Breast epithelium (tissue), 4 donors: ENCODE measurements at regions not wholly inside any gene's neighbourhood (a gene's known extent, or its start where the extent isn't known, plus 50 kb on each side); places are given as distances from the start of the nearest gene placed in this dataset.

Experiments used
- DNase-seq, 2 donors: peaks; one replicate each; pipeline ENCODE4 v3.0.0-alpha.2; 2019; ENCODE audit warnings: low spot score in 2 of 2
- H3K27ac ChIP-seq, 2 donors: fragments of 200-600 bp; sonication (generic) in 1 of 2; one replicate each; pipeline ENCODE4 v1.5.1; 2016 to 2019; ENCODE audit warnings: mild to moderate bottlenecking in 1 of 2
- H3K27me3 ChIP-seq, 2 donors: fragments of 200-600 bp; sonication (generic) in 1 of 2; one replicate each; pipeline versions ENCODE4 v1.5.1 to v1.6.0; 2017 to 2019; ENCODE audit warnings: control low read depth in 1 of 2, mild to moderate bottlenecking in 1 of 2
- H3K36me3 ChIP-seq: fragments of 200-600 bp; one replicate; pipeline ENCODE4 v1.5.1; 2019
- H3K4me1 ChIP-seq, 2 donors: fragments of 200-600 bp; sonication (generic); one replicate each; pipeline ENCODE4 v1.5.1; 2016 to 2019; ENCODE audit warnings: control low read depth in 1 of 2
- H3K4me3 ChIP-seq, 3 donors: fragments of 200-600 bp; sonication (generic); 1 replicate in 2 of 3; 2 replicates in 1 of 3; pipeline ENCODE4 v1.5.1; 2016 to 2019; ENCODE audit warnings: mild to moderate bottlenecking in 3 of 3, moderate library complexity in 2 of 3
- H3K9me3 ChIP-seq, 2 donors: fragments of 200-600 bp; sonication (generic) in 1 of 2; one replicate each; pipeline ENCODE4 v1.5.1; 2016 to 2019; ENCODE audit warnings: control low read depth in 1 of 2
- POLR2A ChIP-seq: fragments of 450-650 bp; IDR thresholded peaks from one replicate; pipeline ENCODE4 v1.6.1; 2016; ENCODE audit warnings: antibody characterized with exemption, mild to moderate bottlenecking, moderate library complexity
- POLR2AphosphoS5 ChIP-seq, 3 donors: sonication (generic); formaldehyde crosslinking; IDR thresholded peaks; one replicate each; pipeline ENCODE4 v1.6.1; 2017; ENCODE audit warnings: antibody characterized with exemption in 3 of 3
- intact Hi-C: fragments of 100-400 bp; cut with DNase I; formaldehyde crosslinking; loops from one replicate; pipeline ENCODE4 v1.15.1; 2023; ENCODE audit warnings: low total_unique reads
- TF ChIP-seq, protein P1 (sequence below), 3 donors: fragments of 450-650 bp; IDR thresholded peaks; one replicate each; pipeline ENCODE4 v1.5.1; 2016 to 2017; ENCODE audit warnings: antibody characterized with exemption in 3 of 3, mild to moderate bottlenecking in 3 of 3, moderate library complexity in 3 of 3

DNA sequence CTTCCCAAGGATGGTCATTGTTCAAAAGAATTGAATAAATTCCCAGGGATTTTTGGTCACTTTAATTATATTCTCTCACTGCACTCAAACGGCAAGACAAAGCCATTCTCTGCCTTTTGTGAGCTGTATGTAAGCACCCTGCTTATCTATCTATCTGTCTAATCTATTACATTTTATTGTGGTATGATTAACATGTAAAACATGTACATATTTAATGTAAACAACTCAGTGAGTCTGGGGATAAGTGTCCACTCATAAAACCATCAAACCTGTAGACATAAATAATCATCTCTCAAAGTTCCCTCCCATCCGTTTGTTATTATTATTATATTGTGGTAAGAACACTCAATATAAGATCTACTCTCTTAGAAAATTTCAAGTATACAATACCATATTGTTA, 167.1 kb downstream of the CAND1 start:
- TF ChIP-seq POLR2A (no peak), POLR2AphosphoS5 (IDR thresholded peaks at IDR 0.05) (no peak)
- TF ChIP-seq, protein P1, sequence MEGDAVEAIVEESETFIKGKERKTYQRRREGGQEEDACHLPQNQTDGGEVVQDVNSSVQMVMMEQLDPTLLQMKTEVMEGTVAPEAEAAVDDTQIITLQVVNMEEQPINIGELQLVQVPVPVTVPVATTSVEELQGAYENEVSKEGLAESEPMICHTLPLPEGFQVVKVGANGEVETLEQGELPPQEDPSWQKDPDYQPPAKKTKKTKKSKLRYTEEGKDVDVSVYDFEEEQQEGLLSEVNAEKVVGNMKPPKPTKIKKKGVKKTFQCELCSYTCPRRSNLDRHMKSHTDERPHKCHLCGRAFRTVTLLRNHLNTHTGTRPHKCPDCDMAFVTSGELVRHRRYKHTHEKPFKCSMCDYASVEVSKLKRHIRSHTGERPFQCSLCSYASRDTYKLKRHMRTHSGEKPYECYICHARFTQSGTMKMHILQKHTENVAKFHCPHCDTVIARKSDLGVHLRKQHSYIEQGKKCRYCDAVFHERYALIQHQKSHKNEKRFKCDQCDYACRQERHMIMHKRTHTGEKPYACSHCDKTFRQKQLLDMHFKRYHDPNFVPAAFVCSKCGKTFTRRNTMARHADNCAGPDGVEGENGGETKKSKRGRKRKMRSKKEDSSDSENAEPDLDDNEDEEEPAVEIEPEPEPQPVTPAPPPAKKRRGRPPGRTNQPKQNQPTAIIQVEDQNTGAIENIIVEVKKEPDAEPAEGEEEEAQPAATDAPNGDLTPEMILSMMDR (IDR thresholded peaks at IDR 0.05), result no peak
- Histone ChIP-seq H3K27ac (peak overlapping the region in 1 of 2 donors; percentile 50), H3K27me3 (no peaks in the 10 kb centered on the region), H3K4me1 (no peaks in the 10 kb centered on the region), H3K9me3 (no peaks in the 10 kb centered on the region), H3K4me3 (no peak overlapping the region), H3K36me3 (no peaks in the 10 kb centered on the region)
- intact Hi-C loops, result no loop called here
- DNase-seq, result no peak

DNA sequence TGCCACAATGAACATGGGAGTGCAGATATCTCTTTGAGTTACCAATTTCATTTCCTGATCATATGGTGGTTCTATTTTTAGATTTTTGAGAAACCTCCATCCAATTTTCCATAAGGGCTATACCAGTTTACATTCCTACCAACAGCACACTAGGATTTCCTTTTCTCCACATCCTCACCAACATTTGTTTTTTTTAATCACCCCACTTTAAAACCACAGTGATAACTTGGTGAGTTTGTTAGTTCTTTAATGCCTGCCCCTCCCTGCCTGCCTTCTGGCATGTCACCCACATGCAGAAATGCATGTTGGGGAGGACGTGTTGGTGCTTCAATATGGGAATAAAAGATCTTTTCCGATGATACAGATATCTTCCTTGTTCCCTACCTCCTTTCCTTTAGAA, 167.9 kb downstream of the CAND1 start:
- intact Hi-C loops, result no loop called here
- Histone ChIP-seq H3K4me1 (no peaks in the 10 kb centered on the region), H3K36me3 (no peaks in the 10 kb centered on the region), H3K9me3 (no peaks in the 10 kb centered on the region), H3K27ac (no peak overlapping the region), H3K27me3 (no peaks in the 10 kb centered on the region), H3K4me3 (no peak overlapping the region)
- TF ChIP-seq, protein P1 (IDR thresholded peaks at IDR 0.05), result no peak
- no peak for TF ChIP-seq POLR2A
- TF ChIP-seq POLR2AphosphoS5 (IDR thresholded peaks at IDR 0.05), result no peak
- DNase-seq, result no peak

GRCh38 chr12:67439611-67440010, 170.5 kb downstream of the CAND1 start:
- Histone ChIP-seq H3K36me3 (no peaks in the 10 kb centered on the region), H3K4me3 (no peak overlapping the region), H3K4me1 (no peaks in the 10 kb centered on the region), H3K27me3 (no peaks in the 10 kb centered on the region), H3K9me3 (no peaks in the 10 kb centered on the region), H3K27ac (no peak overlapping the region)
- no peak for DNase-seq
- intact Hi-C loops, result no loop called here
- no peak for TF ChIP-seq POLR2AphosphoS5 (IDR thresholded peaks at IDR 0.05)
- TF ChIP-seq POLR2A, result no peak
- TF ChIP-seq, protein P1 (IDR thresholded peaks at IDR 0.05), result no peak

GRCh38 chr12:67441736-67442346, 172.7 kb downstream of the CAND1 start:
- H3K4me1 ChIP-seq, result no peaks in the 10 kb centered on the region
- intact Hi-C loops, result no loop called here
- no peaks in the 10 kb centered on the region for H3K9me3 ChIP-seq
- no peaks in the 10 kb centered on the region for H3K27me3 ChIP-seq
- no peak overlapping the region for H3K4me3 ChIP-seq
- peak; percentile 72 to 79 for DNase-seq
- H3K36me3 ChIP-seq, result no peaks in the 10 kb centered on the region
- peak overlapping the region in 1 of 2 donors; percentile 23 for H3K27ac ChIP-seq
- TF ChIP-seq POLR2AphosphoS5 (IDR thresholded peaks at IDR 0.05), result peak in 1 of 3 donors; percentile 30
- TF ChIP-seq POLR2A, result no peak
- TF ChIP-seq, protein P1 (IDR thresholded peaks at IDR 0.05), result peak; percentile 36 to 76 (median 76)

GRCh38 chr12:67442347-67442841, 173.2 kb downstream of the CAND1 start:
- intact Hi-C loops, result no loop called here
- Histone ChIP-seq H3K27me3 (no peaks in the 10 kb centered on the region), H3K9me3 (no peaks in the 10 kb centered on the region), H3K36me3 (no peaks in the 10 kb centered on the region), H3K27ac (no peak overlapping the region), H3K4me3 (peak overlapping the region in 1 of 3 donors; percentile 9), H3K4me1 (no peaks in the 10 kb centered on the region)
- no peak for DNase-seq
- TF ChIP-seq POLR2A (no peak), POLR2AphosphoS5 (IDR thresholded peaks at IDR 0.05) (no peak)
- TF ChIP-seq, protein P1 (IDR thresholded peaks at IDR 0.05), result no peak
